Tongue (tissue), 1 donor: ENCODE measurements at regions not wholly inside any gene's neighbourhood (a gene's known extent, or its start where the extent isn't known, plus 50 kb on each side); places are given as distances from the start of the nearest gene placed in this dataset.
A peak's percentile ranks its signal among the peaks of the same experiment; 100 is the strongest.

Source experiments
- DNase-seq: peaks from one replicate; pipeline ENCODE4 v3.0.0-alpha.2; 2015

- DNase-seq, result peak; percentile 21
These were observed 199.6 kb upstream of the SEMA6D start for GRCh38 chr15:47517737-47518136.

GRCh38 chr15:47523681-47524475, 193.4 kb upstream of the SEMA6D start:
- DNase-seq, result no peak

- DNase-seq, result no peak
These were observed 188.1 kb upstream of the SEMA6D start for GRCh38 chr15:47529241-47529640.

- DNase-seq, result no peak
These were observed 182.6 kb upstream of the SEMA6D start for GRCh38 chr15:47534673-47535072.

- peak; percentile 70 for DNase-seq
These were observed 175.7 kb upstream of the SEMA6D start for GRCh38 chr15:47541562-47541961.

GRCh38 chr15:47542312-47542989, 174.9 kb upstream of the SEMA6D start:
- DNase-seq, result peak; percentile 81

- DNase-seq, result peak; percentile 77
These were observed 169.1 kb upstream of the SEMA6D start for GRCh38 chr15:47548231-47548630.

- DNase-seq, result no peak
These were observed 168.3 kb upstream of the SEMA6D start for GRCh38 chr15:47548986-47549385.

- DNase-seq, result no peak
These were observed 166.2 kb upstream of the SEMA6D start for GRCh38 chr15:47551079-47551478.

- DNase-seq, result no peak
These were observed 165.8 kb upstream of the SEMA6D start for GRCh38 chr15:47551546-47551945.

GRCh38 chr15:47552978-47553608, 164.2 kb upstream of the SEMA6D start:
- DNase-seq, result no peak

- no peak for DNase-seq
These were observed 163.4 kb upstream of the SEMA6D start for GRCh38 chr15:47553947-47554346.

- DNase-seq, result no peak
These were observed 156.2 kb upstream of the SEMA6D start for GRCh38 chr15:47561102-47561501.

GRCh38 chr15:47565949-47566348, 151.4 kb upstream of the SEMA6D start:
- no peak for DNase-seq

- no peak for DNase-seq
These were observed 150.7 kb upstream of the SEMA6D start for GRCh38 chr15:47566610-47567009.

- DNase-seq, result no peak
These were observed 149.3 kb upstream of the SEMA6D start for GRCh38 chr15:47568030-47568429.

GRCh38 chr15:47570044-47570443, 147.3 kb upstream of the SEMA6D start:
- no peak for DNase-seq

- no peak for DNase-seq
These were observed 146.9 kb upstream of the SEMA6D start for GRCh38 chr15:47570451-47570850.

GRCh38 chr15:47570881-47571640, 146.2 kb upstream of the SEMA6D start:
- no peak for DNase-seq

GRCh38 chr15:47573673-47574072, 143.6 kb upstream of the SEMA6D start:
- DNase-seq, result no peak

- no peak for DNase-seq
These were observed 140.3 kb upstream of the SEMA6D start for GRCh38 chr15:47577000-47577399.

GRCh38 chr15:47577461-47577860, 139.8 kb upstream of the SEMA6D start:
- DNase-seq, result peak; percentile 41

GRCh38 chr15:47582233-47582632, 135.1 kb upstream of the SEMA6D start:
- peak; percentile 31 for DNase-seq
